Stimulated activated CD8-positive, alpha-beta memory T cell treated with anti-CD3 and anti-CD28 coated beads, Interleukin-15, amount 100 ng/mL, for 48 hours (primary cell): ENCODE measurements at regions not wholly inside any gene's neighbourhood (a gene's known extent, or its start where the extent isn't known, plus 50 kb on each side); places are given as distances from the start of the nearest gene placed in this dataset.
"Not testable (repeated sequence)": the region's sequence is repeated elsewhere in the genome, so short reads cannot be mapped to it uniquely, and the experiment has no call there.

Experiments
- DNase-seq, 2 donors: peaks; one replicate each; pipeline ENCODE4 v3.0.0-alpha.2; 2020; ENCODE audit warnings: low read depth in 2 of 2

DNA sequence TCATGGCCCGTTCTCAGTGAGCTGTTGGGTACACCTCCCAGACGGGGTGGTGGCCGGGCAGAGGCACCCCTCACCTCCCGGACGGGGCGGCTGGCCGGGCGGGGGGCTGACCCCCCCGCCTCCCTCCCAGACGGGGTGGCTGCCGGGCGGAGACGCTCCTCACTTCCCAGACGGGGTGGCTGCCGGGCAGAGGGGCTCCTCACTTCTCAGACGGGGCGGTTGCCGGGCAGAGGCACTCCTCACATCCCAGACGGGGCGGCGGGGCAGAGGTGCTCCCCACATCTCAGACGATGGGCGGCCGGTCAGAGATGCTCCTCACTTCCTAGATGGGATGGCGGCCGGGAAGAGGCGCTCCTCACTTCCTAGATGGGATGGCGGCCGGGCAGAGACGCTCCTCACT, 129.7 kb upstream of the DAAM1 start:
- not testable (repeated sequence) for DNase-seq

DNA sequence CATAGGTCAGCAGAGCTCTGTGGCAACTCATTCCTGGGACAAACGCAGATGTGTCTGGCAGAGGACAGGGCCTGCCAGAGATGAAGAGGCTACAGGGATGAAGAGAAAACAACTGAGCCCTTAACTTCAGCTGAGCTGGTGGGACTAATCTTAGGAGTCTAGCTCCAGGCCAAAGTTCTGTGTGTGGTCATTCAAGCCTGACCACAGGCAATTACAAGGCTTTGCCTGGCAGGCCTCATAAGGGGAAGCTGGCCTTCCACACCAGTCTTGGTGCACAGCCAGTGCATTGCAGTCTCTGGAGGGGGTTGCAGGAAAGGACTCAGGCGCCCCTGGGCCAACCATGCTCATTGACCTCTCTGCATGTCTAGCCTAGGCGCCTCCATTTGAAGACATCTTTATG, 127.6 kb upstream of the DAAM1 start:
- DNase-seq, result no peak

DNA sequence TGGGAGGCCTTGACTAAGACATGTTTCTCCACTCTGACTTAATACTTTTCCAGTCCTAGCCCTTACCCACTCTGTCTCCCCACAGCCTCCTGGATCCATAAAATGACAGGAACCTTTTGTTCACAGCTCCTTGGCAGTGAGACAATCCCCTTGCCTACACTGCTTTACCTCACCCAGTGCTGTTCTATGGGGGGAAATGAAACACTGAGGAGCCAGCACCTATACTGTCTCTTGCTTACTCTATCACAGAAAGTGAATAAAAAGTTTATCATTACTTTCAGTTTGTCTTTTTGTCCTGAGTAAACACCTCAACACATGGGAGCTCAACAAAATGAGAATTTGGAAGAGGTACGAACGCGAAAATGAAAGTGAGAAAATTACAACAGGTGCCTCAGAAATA, 127.2 kb upstream of the DAAM1 start:
- no peak for DNase-seq

DNA sequence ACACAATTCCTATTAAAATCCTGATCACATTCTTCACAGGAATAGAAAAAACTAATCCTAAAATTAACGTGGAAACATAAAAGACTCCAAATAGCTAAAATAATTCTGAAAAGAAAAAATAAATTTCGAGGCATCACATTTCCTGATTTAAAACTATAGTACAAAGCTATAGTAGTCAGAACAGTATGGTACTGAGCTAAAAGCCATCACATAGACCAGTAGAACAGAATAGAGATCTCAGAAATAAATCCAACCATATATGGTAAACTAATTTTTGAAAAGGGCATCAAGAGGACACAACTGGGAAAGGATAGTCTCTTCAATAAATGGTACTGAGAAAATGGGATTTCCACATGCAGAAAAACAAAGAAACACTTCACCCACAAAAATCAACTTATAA, 125.2 kb upstream of the DAAM1 start:
- no peak for DNase-seq

DNA sequence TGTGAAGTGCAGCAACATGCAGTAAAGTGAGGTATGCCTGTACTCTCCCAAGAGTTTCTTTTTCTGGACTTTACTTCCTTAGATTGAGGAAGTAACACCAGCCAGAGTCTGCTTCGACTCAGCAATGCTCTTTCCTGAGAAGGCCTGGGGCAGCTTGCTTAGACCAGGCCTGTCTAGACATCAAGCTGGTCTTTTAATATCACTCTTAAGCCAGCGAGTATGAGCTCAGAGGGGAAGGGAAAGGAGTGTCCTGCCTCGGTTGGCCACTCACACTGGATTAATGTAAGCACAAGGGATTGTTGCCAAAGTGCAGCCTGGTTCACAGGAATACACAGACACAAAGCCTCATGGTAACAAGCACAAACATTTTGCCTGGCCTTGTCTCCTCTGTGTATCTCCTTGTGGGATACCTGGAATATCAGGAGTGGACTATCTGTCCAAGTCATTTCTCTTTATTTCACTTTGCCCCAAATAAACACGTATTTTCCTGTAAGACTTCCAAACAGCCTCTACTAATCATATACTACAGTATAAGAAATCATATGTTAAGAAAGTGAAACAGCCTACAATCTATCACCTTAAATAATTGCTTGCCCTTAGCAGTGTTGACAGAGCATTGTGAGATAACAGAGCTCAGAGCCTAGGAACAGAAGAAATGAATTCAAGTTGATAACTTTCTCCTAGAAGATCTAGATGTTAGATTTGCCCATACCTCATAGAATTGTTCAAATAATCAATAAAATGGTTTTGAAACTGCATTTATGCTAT, 121.2 kb upstream of the DAAM1 start:
- no peak for DNase-seq

DNA sequence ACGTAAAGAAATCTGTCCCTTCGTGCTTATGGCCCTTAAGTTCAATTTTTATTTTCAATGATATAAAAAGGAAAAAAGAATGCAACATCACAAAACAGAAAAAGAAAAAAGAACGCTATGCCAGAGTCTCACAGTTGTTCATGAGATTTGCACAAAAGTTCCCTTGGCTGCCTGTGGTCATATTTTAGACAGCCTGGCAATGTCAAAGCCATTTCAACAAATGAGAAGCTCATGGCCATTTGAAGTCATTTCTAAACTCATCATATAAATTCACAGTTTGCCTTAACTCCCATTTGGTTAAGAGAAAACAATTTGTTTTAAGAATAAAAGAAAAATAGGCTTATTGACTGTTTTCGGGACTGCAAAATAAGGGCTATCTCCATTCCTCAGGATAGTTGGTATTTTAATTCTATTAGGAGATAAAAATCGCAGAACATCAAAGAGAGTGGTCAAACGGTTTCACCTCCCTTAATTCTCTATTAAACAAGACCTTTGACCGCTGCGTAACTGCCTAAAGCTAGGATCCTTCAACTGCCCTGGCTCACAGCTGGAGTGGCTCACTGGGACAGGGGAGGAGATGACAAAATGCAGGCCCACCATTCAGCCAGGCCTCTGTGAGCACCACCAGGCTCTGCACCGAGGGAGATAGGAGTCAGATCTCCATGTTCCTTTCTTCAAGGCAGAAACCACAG, 119.2 kb upstream of the DAAM1 start:
- DNase-seq, result no peak

DNA sequence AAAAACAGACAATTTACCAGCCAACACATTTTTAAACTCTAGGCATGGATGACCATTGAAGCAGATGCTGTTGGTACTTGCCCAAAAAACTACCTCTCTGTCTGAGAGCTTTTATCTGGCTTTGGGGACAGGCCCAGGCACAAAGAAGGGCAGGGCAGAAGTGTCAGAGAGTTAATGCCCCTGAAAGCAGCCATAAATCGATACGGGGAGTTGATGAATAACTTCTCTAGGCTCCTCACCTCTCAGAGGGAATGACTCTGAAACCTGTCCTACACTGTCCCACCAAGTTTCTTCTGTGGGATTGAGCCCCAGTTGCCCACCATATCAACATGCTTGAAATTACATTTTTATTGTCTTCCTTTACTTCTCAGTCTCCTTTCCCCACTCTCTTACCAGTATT, 113.0 kb upstream of the DAAM1 start:
- DNase-seq, result no peak

DNA sequence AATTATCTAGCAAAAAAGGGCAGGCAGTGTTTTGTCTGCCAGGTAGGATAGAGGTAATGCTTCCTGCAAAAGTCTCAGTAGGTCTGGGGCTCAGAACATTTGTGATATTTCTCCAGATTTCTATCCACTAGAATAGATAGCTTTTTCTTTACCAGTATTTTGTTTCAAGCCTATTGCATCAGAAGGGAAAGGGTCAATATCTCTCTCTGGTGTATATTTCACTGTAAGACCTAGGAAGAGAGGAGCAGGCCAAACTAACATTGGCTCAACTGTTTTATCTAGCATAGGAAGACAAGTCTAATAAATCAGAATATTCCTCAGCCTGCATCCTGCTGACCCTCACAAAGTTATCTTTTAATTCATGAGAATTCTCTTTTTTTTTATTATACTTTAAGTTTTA, 106.7 kb upstream of the DAAM1 start:
- no peak for DNase-seq

DNA sequence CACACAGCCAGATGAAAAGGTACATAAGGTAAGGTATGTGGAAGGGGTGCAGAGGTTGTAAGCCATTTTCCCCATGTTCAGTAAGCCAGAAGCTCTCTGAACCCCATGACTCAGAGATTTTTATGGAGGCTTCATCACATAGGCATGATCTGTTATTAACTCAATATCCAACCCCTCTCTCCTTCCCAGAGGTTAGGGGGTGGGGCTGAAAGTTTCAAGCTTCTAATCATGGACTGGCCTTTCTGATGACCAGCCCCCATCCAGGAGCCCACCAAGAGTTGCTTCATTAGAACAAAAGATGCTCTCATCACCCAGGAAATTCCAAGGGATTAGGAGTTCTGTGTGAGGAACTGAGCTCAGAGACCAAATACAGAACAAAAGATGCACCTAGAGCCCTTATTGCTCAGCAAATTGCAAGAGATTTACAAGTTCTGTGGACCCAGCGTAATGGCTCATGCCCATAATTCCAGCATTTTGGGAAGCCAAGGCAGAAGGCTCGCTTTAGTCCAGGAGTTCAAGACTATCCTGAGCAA, 103.2 kb upstream of the DAAM1 start:
- DNase-seq, result no peak

DNA sequence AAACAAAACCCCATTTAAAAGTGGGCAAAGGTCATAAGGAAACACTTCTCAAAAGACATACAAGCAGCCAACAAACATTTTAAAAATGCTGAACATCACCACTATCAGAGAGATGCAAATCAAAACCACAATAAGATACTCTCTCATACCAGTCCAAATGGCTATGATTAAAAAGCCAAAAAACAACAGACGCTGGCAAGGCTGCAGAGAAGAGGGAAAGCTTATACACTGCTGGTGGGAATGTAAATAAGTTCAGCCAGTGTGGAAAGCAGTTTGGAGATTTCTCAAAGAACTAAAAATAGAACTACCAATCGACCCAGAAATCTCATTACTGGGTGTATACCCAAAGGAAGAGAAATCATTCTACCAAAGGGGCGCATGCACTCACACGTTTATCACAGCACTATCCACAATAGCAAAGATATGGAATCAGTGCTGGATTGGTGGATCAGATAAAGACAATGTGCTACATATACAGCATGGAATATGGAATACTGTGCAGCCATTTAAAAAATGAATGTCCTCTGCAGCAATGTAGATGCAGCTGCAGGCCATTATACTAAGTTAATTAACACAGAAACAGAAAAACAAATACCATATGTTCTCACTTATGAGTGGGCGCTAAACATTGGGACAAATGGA, 102.1 kb upstream of the DAAM1 start:
- DNase-seq, result no peak

DNA sequence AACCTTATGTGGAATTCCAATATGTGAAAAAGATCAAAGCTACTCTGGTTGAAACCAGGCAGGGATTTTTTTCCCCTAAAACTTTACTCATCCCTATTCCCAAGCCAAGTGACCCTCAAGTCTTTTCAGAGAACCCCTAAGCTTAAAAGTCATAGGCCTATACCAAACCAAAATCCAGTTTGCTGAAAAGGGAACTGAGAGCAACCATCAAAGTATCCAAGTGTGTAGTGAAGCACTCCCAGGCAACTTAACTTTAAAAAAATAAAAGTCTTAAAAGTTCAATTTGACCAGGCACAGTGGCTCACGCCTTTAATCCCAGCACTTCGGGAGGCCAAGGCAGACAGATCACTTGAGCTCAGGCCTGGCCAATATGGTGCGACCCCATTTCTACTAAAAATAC, 101.2 kb upstream of the DAAM1 start:
- no peak for DNase-seq

DNA sequence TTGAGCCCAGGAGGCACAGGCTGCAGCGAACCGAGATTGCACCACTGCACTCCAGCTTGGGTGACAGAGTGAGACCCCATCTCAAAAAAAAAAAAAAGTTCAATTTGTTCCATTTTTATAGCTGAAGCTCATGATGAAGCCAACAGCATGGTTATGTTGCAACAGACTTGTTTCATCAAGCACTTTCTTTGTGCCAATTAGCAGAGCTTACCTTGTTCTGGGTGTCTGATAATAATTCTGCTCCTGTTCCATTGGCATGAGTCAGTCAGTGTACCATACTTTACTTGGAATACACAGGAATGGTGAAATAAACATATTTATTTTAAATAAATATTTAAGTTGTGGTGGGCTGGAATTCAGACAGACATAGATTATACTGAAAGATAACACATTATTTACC, 100.8 kb upstream of the DAAM1 start:
- DNase-seq, result no peak

DNA sequence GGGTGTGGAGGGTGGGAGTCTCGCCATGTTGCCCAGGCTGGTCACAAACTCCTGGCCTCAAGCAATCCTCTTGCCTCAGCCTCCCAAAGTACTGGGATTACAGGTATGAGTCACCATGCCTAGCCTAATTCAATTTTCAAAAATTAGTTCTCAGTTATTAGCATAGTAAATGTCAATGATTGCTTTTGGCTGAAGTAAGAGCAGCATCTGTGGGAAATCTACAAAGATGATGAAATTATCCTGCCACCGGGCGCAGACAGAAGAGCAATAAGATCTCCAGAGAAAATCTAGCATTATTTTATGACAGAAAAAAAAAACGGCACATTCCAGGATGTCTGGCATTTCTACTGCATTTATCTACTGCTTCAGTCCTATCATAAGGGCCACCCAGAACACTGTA, 97.9 kb upstream of the DAAM1 start:
- no peak for DNase-seq

DNA sequence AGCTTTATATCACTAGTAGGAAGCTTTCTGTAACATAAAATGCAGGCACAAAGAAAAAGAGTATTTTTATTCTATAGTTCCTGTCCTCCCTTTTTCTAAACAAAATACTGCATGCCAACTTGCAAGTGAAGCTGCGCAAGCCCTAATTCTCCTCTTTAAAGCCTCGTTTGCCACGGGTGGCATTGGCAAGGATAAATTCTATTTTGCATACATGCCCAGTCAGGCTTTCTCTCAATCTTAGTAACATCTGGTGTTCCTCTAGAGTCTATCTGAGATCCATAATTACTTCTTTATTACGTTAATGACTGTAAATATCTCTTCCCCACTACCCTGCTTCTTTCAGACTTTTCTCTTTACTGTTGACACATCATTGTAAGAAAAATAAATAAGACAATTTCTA, 97.1 kb upstream of the DAAM1 start:
- no peak for DNase-seq

DNA sequence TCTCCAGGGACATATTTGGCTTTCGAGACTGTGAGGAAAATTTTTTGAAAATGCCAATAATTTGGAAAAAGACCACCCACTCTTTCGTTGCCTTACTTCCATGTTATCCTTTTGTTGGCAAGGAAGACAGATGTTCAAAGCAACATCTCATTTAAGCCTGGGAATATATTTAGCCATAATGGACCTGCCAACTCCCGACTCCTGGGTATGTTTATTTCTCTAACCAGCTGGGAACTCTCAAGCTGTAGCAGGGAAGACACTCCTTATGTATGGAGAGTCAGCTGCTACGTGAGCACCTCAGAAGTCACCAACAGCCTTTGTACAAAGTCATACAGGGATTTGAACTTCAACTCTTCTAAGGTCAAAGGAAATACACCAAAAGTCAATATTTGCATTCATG, 96.5 kb upstream of the DAAM1 start:
- DNase-seq, result no peak

DNA sequence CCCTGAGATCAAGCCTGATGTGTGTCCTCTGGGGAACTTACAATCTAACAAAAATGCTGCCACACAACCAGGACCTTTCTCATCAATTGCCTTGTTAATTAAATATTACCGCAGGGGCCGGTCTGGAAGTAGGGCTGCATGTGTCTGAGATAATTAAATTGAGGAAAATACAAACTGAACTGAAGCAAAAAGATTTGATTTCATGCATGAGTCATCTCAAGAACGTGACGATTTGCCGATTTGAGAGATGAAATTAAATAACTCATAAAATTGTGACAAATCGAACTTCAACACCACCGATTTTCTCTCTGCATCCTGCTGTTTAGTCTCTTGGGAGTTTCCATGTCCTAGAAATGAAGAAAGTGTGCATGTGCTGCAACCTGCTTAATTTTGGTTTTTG, 94.6 kb upstream of the DAAM1 start:
- no peak for DNase-seq

DNA sequence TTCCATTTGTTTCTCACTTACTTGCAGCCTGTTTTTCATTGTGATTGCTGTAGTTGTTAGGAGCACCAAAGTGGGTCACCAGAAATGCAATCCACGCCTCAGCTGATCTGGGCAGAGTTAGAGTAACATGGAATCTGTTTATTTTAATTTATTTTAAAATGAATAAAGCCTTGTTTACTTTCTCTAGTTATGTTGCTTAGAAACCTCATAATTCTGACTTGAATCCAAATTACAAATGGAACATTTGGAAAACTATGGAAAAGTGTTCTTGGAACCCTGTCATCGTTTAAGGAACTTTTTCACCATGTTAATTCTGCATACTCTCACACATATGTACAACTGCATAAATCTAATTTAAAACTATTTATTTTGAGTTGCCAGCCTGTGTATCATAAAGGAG, 92.2 kb upstream of the DAAM1 start:
- DNase-seq, result no peak

DNA sequence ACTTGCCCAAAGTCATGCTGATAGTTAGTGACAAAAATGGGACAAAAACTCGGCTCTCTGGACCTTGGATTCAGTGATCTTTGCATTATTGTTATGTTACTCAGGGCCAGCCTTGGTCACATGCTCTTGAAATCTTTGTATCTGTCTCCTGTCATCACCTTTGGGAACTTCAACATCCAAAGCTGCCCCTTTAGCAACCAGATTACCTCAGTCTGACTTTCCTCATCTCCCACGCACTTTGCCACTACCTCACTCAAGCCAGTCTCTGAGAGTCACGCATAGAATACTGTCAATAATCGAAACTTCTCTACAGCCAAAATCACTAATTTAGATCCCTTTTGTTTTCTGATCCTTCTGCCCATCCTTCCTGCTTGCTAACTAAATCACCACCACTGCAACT, 90.8 kb upstream of the DAAM1 start:
- DNase-seq, result no peak

DNA sequence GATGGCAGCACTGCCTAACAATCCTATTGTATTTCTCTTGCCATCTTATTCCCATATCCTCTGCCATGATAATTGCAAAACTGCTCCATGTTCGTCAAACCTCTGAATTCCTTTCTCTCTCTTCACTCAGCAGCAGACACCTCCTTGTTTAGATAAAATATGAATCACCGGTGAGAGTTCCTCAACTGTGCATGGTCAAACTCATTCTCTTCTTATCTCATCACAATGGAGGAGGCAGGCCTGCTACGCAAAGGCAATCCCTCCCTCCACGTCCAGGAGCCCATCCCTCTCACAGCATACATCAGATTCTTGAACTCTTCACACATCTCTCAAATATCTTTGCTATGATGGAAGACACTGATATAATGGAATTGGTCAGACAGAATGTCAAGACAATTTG, 90.1 kb upstream of the DAAM1 start:
- DNase-seq, result no peak

DNA sequence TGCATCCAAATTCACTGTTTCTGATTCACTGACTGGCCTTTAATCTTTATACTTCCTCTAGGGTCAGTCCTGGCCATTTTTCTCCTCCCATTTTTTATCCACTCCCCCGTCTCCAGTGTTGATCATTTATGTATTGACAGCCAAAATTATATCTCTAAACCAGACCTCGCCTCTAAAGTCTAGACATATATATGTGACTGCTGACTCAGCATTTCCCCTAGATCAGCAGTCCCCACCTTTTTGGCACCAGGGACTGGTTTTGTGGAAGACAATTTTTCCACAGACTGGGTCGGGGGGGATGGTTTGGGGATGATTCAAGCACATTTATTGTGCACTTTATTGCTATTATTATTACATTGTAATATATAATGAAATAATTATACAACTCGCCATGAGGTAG, 88.3 kb upstream of the DAAM1 start:
- DNase-seq, result no peak

DNA sequence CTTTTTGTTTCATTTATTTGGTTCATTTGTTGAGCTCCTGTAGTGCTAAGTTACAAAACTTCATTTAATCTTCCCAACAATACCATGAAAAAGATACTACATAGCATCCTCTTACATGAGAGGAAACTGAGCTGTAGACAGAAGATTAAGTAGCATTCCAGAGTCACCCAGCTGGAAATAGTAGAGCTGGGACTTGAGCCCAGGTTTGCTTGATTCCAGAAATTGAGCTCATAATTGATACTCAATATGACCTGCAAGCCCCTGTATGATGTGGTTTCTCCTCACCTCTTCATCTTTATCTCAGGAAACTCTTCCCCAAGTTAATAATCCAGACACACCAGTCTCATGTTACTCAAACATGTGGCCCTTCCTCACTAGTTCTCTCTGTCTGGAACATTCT, 87.0 kb upstream of the DAAM1 start:
- DNase-seq, result no peak

DNA sequence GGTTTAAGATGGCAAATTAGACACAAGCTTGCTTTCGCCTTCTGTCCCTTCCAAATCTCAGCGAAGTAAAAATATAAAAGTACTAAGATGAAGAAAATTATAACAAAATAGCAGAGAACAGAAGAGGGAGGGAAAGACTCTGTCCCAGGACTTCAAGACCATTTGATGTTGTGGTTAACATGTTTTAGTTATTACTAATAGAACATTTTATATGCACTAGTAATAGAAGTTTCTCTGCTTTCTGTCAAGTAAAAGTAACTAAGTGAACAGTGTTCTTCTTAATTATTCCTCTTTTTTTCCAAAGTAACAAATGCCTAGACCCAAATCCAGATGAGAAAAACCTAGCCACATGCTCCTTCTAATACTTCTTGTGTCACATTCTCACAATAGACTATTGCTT, 85.1 kb upstream of the DAAM1 start:
- no peak for DNase-seq

DNA sequence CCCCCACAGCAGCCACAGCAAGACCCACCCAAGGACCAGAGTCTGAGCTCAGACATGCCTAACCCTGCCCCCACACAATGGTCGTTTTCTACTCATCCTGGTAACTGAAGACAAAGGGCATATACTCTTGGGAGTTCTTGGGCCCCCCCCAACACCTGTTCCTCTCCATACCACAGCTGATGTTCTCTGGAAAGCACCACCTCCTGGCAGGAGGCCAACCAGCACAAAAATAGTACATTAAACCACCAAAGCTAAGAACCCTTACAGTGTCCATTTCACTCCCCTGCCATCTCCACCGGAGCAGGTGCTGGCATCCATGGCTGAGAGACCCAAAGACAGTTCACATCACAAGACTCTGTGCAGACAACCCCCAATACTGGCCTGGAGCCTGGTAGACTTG, 80.6 kb upstream of the DAAM1 start:
- no peak for DNase-seq
